ENCODE measurements at regions not wholly inside any gene's neighbourhood (a gene's known extent, or its start where the extent isn't known, plus 50 kb on each side); places are given as distances from the start of the nearest gene placed in this dataset.
"Not testable (repeated sequence)": the region's sequence is repeated elsewhere in the genome, so short reads cannot be mapped to it uniquely, and the experiment has no call there.

GRCh38 chr11:21930408-21930807 is 262.5 kb upstream of the ANO5 start:
- no peak for DNase-seq (ENCODE audit: low read depth)

GRCh38 chr11:21931436-21932101 is 261.3 kb upstream of the ANO5 start:
- DNase-seq (ENCODE audit: low read depth) = no peak

DNA sequence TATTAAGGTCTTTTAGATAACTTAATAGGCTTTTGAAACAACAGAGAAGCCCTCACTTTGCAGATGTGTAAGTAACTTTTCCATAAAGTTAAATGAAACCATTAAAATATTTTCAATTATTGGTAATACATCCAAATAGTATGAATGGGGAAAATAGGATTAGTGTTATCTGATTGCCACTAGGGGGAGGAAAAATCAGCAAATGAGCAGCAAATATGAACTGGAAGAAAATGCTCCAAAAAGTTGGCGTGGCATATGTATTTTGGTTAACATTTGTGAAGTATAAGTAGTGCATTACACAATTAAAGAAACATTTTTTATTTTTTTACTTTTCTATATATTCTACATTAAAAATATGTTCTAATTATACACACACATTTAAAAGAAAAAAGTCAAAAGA is 259.8 kb upstream of the ANO5 start:
- DNase-seq (ENCODE audit: low read depth) = no peak

GRCh38 chr11:21944577-21944976 is 248.3 kb upstream of the ANO5 start:
- no peak for DNase-seq (ENCODE audit: low read depth)

GRCh38 chr11:21948876-21949275 is 244.0 kb upstream of the ANO5 start:
- no peak for DNase-seq (ENCODE audit: low read depth)

GRCh38 chr11:21949763-21950413 is 243.0 kb upstream of the ANO5 start:
- DNase-seq (ENCODE audit: low read depth) = no peak

- no peak for DNase-seq (ENCODE audit: low read depth)
Observed at GRCh38 chr11:21963013-21963412, 229.9 kb upstream of the ANO5 start.

GRCh38 chr11:21965221-21965620 is 227.7 kb upstream of the ANO5 start:
- DNase-seq (ENCODE audit: low read depth) = no peak

DNA sequence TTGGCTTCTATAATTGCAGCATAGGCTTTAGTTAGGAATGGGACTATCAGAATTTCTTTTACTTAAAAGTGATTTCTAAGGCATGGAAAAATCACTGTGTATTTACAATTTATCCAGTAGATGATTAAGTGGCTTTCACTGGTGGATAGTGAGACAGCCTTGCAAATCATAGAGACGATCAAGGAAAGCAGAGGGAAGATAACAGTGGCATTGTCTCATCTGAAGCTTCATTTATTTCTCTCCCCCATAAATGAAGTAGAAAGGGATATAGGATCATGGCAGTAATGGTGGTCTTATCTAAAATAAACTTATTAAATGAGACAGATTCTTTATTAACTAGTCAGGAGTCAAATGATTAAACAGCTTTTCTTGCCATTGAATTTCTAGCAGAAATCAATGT is 224.2 kb upstream of the ANO5 start:
- no peak for DNase-seq (ENCODE audit: low read depth)

- DNase-seq (ENCODE audit: low read depth) = no peak
Observed at GRCh38 chr11:21969841-21970240, 223.0 kb upstream of the ANO5 start.

DNA sequence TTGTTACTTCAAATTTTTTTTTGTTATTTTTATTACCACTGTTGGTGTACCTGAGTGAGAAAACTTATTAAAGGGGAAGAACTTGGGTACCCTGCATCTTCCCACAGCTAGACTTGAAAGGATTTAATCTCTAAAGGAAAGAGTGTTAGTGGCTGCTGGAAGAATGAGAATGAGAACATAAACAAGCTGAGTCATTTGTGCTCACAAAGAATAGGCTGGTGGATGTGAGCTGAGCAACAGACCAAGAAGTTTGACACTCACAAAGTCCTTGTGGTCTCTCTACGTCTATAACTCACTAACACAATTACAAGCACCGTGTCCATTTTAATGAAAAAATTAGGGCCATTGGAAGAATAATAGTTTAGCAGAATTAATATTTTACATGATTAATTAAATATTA is 217.6 kb upstream of the ANO5 start:
- DNase-seq (ENCODE audit: low read depth) = no peak

GRCh38 chr11:21976210-21976609 is 216.7 kb upstream of the ANO5 start:
- DNase-seq (ENCODE audit: low read depth) = no peak

- DNase-seq (ENCODE audit: low read depth) = no peak
Observed at GRCh38 chr11:21983431-21983830, 209.5 kb upstream of the ANO5 start.

GRCh38 chr11:21986361-21986760 is 206.5 kb upstream of the ANO5 start:
- no peak for DNase-seq (ENCODE audit: low read depth)

DNA sequence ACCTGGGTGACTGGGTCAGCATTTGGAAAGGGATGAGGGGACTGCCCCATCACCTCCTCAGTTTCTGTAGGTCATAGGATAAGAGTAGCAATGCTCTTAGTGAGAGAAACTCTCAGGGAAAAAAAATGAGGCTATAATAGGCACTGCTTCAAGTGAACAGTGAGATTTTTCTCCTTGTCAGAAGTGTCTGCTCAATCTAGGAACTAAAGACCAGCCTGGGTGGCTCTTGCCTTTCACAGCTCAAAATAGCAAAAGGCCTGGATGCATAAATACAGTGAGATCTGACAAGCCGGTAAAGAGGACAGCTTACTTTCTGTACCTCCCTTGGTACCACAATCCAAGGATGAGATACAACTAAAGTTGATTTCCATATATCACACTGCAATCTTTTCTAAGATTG is 205.6 kb upstream of the ANO5 start:
- DNase-seq (ENCODE audit: low read depth) = no peak

DNA sequence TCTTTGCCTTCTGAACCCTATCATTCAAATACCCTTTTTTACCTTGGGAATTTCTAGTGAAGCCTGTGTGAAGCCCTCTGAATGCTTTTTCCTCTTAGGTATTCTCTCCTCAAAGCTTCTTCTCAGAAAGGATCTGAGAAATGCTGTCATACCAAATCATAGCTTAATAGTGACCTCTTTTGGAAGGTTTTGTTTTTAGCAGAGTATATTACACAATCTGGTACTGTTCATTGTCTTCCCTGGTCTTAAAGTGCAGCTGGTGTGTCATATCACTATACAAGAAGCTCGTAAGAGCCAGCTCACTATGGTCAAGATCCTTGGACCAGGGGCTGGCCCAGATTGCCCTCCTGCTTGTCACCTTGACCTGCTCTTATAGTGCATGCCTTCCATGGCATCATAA is 204.4 kb upstream of the ANO5 start:
- no peak for DNase-seq (ENCODE audit: low read depth)

DNA sequence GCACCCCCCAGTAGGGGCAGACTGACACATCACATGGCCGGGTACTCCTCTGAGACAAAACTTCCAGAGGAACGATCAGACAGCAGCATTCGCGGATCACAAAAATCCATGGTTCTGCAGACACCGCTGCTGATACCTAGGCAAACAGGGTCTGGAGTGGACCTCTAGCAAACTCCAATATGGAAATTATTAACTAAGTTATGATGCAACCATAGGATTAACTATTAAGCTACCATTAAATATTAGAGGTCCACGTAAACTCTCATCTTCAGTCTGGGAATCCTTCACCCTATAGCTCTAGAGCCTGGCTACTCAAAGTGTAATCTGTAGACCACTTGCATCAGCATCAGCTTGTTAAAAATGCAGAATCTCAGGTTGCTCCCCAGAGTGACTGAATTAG is 191.1 kb upstream of the ANO5 start:
- not testable (repeated sequence) for DNase-seq (ENCODE audit: low read depth)

- DNase-seq (ENCODE audit: low read depth) = no peak
Observed at GRCh38 chr11:22006901-22007300, 186.0 kb upstream of the ANO5 start.

DNA sequence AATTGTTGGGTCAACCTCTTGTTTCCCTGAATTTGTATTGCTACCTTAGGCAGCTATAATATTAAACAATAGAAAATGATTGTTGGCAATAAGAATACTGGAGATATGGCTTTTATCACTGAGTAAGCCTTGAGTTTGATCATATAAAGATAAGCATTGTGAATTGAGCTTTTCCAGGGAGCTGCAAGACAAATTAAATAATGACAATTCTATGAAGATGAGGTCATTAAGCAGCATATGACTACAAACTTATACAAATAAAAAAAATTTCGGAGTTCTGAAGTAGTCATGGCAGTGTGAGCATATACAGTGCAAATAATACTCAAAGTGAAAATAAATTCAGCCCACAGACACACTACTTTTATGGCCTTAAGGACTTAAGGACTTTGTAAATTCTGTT is 161.1 kb upstream of the ANO5 start:
- DNase-seq (ENCODE audit: low read depth) = no peak

GRCh38 chr11:22037505-22037904 is 155.4 kb upstream of the ANO5 start:
- DNase-seq (ENCODE audit: low read depth) = no peak

DNA sequence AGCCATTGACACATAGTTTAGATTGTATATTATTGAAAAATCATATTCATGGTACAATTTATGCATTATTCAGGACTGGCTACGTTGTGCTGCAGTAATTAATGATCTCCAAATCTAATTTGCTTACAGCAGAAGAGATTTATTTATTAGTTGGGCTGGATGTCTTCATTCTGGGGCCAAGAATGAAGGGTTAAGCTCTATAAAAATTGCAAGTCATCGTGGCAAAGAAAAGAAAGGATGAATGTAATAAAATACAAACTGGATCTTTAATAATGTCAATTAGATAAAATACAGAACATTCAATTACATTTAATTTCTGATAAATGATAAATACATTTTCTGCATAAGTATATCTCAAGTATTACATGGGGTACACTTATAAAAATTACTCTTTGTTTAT is 151.8 kb upstream of the ANO5 start:
- no peak for DNase-seq (ENCODE audit: low read depth)

- no peak for DNase-seq (ENCODE audit: low read depth)
Observed at GRCh38 chr11:22042081-22042480, 150.8 kb upstream of the ANO5 start.

GRCh38 chr11:22044126-22044525 is 148.8 kb upstream of the ANO5 start:
- DNase-seq (ENCODE audit: low read depth) = no peak

- no peak for DNase-seq (ENCODE audit: low read depth)
Observed at GRCh38 chr11:22049276-22049675, 143.6 kb upstream of the ANO5 start.

Data from RPMI7951 (cell line).